Neural cell (in vitro differentiated cells): ENCODE measurements at regions not wholly inside any gene's neighbourhood (a gene's known extent, or its start where the extent isn't known, plus 50 kb on each side); places are given as distances from the start of the nearest gene placed in this dataset.

Source experiments
- H2AFZ ChIP-seq: fragments of 200-600, 300-800 bp; sonication (generic), shearing (Covaris generic); 2 replicates; pipeline ENCODE4 v1.6.0; 2014; ENCODE audit warnings: low read depth, mild to moderate bottlenecking, antibody characterized with exemption, low read length, moderate library complexity
- H3F3A ChIP-seq: fragments of 200-600 bp; shearing (Covaris generic); 2 replicates; pipeline ENCODE4 v1.6.1; 2016; ENCODE audit warnings: mild to moderate bottlenecking, moderate library complexity, mixed read lengths, antibody characterized with exemption, low read length; ENCODE audit not compliant: insufficient read depth, poor library complexity, severe bottlenecking
- H3K27ac ChIP-seq: fragments of 200-600, 300-800 bp; sonication (generic), shearing (Covaris generic); 2 replicates; pipeline ENCODE4 v1.5.1; 2014; ENCODE audit warnings: mild to moderate bottlenecking, low read length, moderate library complexity
- H3K27me3 ChIP-seq: fragments of 300-800, 200-600 bp; sonication (generic), shearing (Covaris generic); 2 replicates; pipeline ENCODE4 v1.6.0; 2014; ENCODE audit warnings: mild to moderate bottlenecking, low read depth, low read length, moderate library complexity; ENCODE audit not compliant: insufficient read depth
- H3K36me3 ChIP-seq: fragments of 300-800, 200-600 bp; sonication (generic), shearing (Covaris generic); 2 replicates; pipeline ENCODE4 v1.5.1; 2014; ENCODE audit warnings: mild to moderate bottlenecking, antibody characterized with exemption, low read length, moderate library complexity; ENCODE audit not compliant: insufficient read depth
- H3K4me2 ChIP-seq: fragments of 300-800, 200-600 bp; sonication (generic), shearing (Covaris generic); 2 replicates; pipeline ENCODE4 v1.6.0; 2014; ENCODE audit warnings: mild to moderate bottlenecking, low read length
- H3K4me3 ChIP-seq: fragments of 300-800, 200-600 bp; sonication (generic), shearing (Covaris generic); 2 replicates; pipeline ENCODE4 v1.5.1; 2014; ENCODE audit warnings: mild to moderate bottlenecking, low read length, moderate library complexity
- H3K79me2 ChIP-seq: fragments of 200-600 bp; shearing (Covaris generic); replicated peaks from 2 replicates; pipeline ENCODE4 v1.6.0; 2014; ENCODE audit warnings: mild to moderate bottlenecking, low read length, moderate library complexity; ENCODE audit not compliant: insufficient read depth
- H3K9ac ChIP-seq: fragments of 300-800, 200-600 bp; sonication (generic), shearing (Covaris generic); 2 replicates; pipeline ENCODE4 v1.6.1; 2016; ENCODE audit warnings: mild to moderate bottlenecking, low read length, mixed read lengths
- H3K9me2 ChIP-seq: fragments of 200-600 bp; shearing (Covaris generic); 2 replicates; pipeline ENCODE4 v1.6.1; 2016; ENCODE audit warnings: mild to moderate bottlenecking, low read length, mixed read lengths; ENCODE audit not compliant: insufficient read depth
- H3K9me3 ChIP-seq: fragments of 200-600, 300-800 bp; sonication (generic), shearing (Covaris generic); 2 replicates; pipeline ENCODE4 v1.6.1; 2016; ENCODE audit warnings: mild to moderate bottlenecking, mixed run types, low read length, moderate library complexity, mixed read lengths
- H4K20me1 ChIP-seq: fragments of 200-600 bp; shearing (Covaris generic); 2 replicates; pipeline ENCODE4 v1.6.1; 2016; ENCODE audit warnings: mild to moderate bottlenecking, mixed run types; ENCODE audit not compliant: insufficient read depth
- CTCF ChIP-seq: fragments of 450-650 bp; IDR thresholded peaks from 2 replicates; pipeline ENCODE4 v1.5.1; 2014; ENCODE audit warnings: antibody characterized with exemption, mild to moderate bottlenecking, moderate library complexity; ENCODE audit not compliant: poor library complexity, severe bottlenecking
- EP300 ChIP-seq: fragments of 450-650 bp; conservative IDR thresholded peaks from 2 replicates; pipeline ENCODE4 v1.6.1; 2014; ENCODE audit warnings: antibody characterized with exemption, mild to moderate bottlenecking, moderate library complexity; ENCODE audit not compliant: poor library complexity, severe bottlenecking
- EZH2 ChIP-seq: fragments of 200-600, 300-800 bp; shearing (Covaris generic), sonication (generic); IDR thresholded peaks from 2 replicates; pipeline ENCODE4 v1.6.1; 2014; ENCODE audit warnings: antibody characterized with exemption, low read length, borderline replicate concordance, mild to moderate bottlenecking; ENCODE audit not compliant: insufficient read depth, poor library complexity, severe bottlenecking
- MXI1 ChIP-seq: fragments of 450-650 bp; conservative IDR thresholded peaks from 2 replicates; pipeline ENCODE4 v1.6.1; 2014; ENCODE audit warnings: antibody characterized with exemption, mild to moderate bottlenecking; ENCODE audit not compliant: poor library complexity, severe bottlenecking
- POLR2AphosphoS5 ChIP-seq: IDR thresholded peaks from 2 replicates; pipeline ENCODE4 v1.6.1; 2012
- RAD21 ChIP-seq: fragments of 450-650 bp; conservative IDR thresholded peaks from 2 replicates; pipeline ENCODE4 v1.6.1; 2014; ENCODE audit warnings: antibody characterized with exemption, mild to moderate bottlenecking, moderate library complexity
- SMC3 ChIP-seq: fragments of 450-650 bp; conservative IDR thresholded peaks from 2 replicates; pipeline ENCODE4 v1.6.1; 2014; ENCODE audit warnings: antibody characterized with exemption, mild to moderate bottlenecking, moderate library complexity; ENCODE audit not compliant: poor library complexity
- TAF1 ChIP-seq: IDR thresholded peaks from 2 replicates; pipeline ENCODE4 v1.6.1; 2012; ENCODE audit warnings: low read depth
- TF ChIP-seq, protein P1 (sequence below): IDR thresholded peaks from 2 replicates; pipeline ENCODE4 v1.6.1; 2012; ENCODE audit warnings: borderline replicate concordance

DNA sequence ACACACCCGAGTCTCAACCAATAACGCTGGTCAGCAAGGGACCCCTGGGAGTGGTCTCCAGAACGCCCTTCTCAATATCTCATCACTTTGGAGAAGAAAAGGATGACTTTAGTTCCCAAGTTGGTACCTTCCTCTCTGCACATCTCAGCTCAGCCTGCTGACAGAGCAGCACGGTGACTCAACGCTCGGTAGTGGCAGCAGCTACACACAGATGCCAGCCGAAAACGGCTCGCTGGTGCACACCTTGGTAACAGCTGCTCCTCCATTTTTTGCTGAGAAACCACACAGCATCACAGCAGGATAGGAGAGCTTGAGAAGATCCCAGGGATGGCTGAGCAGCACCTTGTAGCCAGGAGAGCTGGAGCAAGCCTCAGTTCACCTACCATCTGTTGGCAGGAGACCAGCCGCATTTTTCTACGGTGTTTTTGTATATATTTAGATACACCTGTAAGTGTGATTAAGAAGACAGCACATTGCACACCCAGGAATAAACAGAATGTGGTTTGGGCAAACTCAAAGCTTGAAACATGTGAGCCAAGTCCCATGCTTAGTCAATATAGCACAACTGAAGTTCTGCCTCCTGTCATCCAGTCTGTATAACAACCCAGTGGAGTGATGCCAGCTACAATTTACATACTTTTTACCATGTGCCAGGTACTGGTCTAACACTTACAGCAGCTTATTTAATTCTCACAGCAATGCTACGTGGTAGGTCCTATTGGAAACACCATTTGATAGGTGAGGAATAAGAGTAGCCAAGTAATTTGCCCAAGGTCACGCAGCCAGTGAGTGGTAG, 83.8 kb upstream of the ERCC4 start:
- H3K9ac ChIP-seq = no peak overlapping the region
- H3K36me3 ChIP-seq = no peaks in the 10 kb centered on the region
- H3K4me3 ChIP-seq = no peak overlapping the region
- no peak for TF ChIP-seq EZH2
- TF ChIP-seq POLR2AphosphoS5 = no peak
- TF ChIP-seq MXI1 = no peak
- TF ChIP-seq, protein P1, sequence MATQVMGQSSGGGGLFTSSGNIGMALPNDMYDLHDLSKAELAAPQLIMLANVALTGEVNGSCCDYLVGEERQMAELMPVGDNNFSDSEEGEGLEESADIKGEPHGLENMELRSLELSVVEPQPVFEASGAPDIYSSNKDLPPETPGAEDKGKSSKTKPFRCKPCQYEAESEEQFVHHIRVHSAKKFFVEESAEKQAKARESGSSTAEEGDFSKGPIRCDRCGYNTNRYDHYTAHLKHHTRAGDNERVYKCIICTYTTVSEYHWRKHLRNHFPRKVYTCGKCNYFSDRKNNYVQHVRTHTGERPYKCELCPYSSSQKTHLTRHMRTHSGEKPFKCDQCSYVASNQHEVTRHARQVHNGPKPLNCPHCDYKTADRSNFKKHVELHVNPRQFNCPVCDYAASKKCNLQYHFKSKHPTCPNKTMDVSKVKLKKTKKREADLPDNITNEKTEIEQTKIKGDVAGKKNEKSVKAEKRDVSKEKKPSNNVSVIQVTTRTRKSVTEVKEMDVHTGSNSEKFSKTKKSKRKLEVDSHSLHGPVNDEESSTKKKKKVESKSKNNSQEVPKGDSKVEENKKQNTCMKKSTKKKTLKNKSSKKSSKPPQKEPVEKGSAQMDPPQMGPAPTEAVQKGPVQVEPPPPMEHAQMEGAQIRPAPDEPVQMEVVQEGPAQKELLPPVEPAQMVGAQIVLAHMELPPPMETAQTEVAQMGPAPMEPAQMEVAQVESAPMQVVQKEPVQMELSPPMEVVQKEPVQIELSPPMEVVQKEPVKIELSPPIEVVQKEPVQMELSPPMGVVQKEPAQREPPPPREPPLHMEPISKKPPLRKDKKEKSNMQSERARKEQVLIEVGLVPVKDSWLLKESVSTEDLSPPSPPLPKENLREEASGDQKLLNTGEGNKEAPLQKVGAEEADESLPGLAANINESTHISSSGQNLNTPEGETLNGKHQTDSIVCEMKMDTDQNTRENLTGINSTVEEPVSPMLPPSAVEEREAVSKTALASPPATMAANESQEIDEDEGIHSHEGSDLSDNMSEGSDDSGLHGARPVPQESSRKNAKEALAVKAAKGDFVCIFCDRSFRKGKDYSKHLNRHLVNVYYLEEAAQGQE = no peak
- no peak for TF ChIP-seq CTCF
- no peak for TF ChIP-seq TAF1
- no peak for TF ChIP-seq EP300
- no peak for TF ChIP-seq SMC3
- TF ChIP-seq RAD21 = no peak
- no peaks in the 10 kb centered on the region for H3K9me3 ChIP-seq
- no peak overlapping the region for H2AFZ ChIP-seq
- H3F3A ChIP-seq = no peaks in the 10 kb centered on the region
- no peaks in the 10 kb centered on the region for H4K20me1 ChIP-seq
- H3K9me2 ChIP-seq = no peaks in the 10 kb centered on the region
- no peak overlapping the region for H3K27ac ChIP-seq
- H3K4me2 ChIP-seq = no peak overlapping the region
- no peaks in the 10 kb centered on the region for H3K79me2 ChIP-seq
- H3K27me3 ChIP-seq = no peaks in the 10 kb centered on the region

DNA sequence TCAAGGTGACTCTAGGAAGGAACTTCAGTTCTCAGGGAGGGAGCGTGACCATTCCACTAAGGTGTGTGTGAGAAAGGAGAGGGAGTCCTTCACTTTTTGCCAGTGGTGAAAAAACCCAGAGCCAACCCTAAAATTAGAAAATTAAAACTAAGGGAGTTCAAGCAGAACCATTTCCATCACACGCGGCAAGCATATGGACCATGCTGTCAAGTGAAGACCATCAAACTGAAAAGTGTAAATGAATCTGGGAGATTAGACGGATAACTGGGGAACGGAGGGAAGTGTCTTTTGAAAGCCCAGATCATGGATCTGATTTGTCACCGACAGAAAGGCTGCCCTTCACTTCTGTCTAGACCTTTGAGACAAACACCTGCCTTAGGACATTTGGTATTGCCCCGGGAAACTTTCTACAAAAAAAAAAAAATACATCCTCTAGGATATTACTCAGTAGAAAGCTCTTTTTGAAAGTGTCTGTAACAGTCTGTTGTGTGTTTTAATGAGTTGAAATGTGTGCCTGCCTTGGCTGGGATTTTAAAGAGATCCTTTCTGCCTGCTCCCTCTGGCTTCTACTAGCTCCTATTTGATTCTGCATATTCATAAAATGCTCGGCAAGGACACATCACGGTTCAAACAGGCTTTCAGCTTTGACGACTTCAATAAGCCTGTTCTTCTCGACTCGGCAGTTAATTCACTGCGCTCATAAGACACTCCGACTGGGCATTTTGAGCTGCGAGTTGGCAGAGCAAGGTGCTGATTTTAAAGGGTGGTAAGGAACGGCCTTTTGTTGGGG, 81.4 kb upstream of the ERCC4 start:
- H3K4me3 ChIP-seq = no peak overlapping the region
- TF ChIP-seq SMC3 (no peak), EP300 (no peak), EZH2 (no peak), RAD21 (no peak), POLR2AphosphoS5 (no peak), CTCF (no peak), TAF1 (no peak), MXI1 (no peak)
- TF ChIP-seq, protein P1 = no peak
- H2AFZ ChIP-seq = no peak overlapping the region
- no peak overlapping the region for H3K27ac ChIP-seq
- H3K9me3 ChIP-seq = no peaks in the 10 kb centered on the region
- H3K79me2 ChIP-seq = no peaks in the 10 kb centered on the region
- H3F3A ChIP-seq = no peaks in the 10 kb centered on the region
- H3K36me3 ChIP-seq = no peaks in the 10 kb centered on the region
- H3K9me2 ChIP-seq = no peaks in the 10 kb centered on the region
- H3K27me3 ChIP-seq = no peaks in the 10 kb centered on the region
- no peak overlapping the region for H3K9ac ChIP-seq
- no peaks in the 10 kb centered on the region for H4K20me1 ChIP-seq
- no peak overlapping the region for H3K4me2 ChIP-seq
